ENCODE measurements at regions not wholly inside any gene's neighbourhood (a gene's known extent, or its start where the extent isn't known, plus 50 kb on each side); places are given as distances from the start of the nearest gene placed in this dataset.

- Histone ChIP-seq H3K9ac (ENCODE audit: low read length) (no peak overlapping the region), H3K36me3 (ENCODE audit: control insufficient read depth in 1 of 2, insufficient read depth in 2 of 2, low read length in 2 of 2) (no peaks in the 10 kb centered on the region), H3K4me2 (ENCODE audit: low read length) (no peak overlapping the region), H4K20me1 (ENCODE audit: insufficient read depth) (no peaks in the 10 kb centered on the region), H3K27me3 (ENCODE audit: insufficient read depth, low read length) (no peaks in the 10 kb centered on the region), H3K4me1 (ENCODE audit: control insufficient read depth in 1 of 2, insufficient read depth in 2 of 2, low read length in 2 of 2) (no peaks in the 10 kb centered on the region), H3K9me3 (ENCODE audit: control insufficient read depth in 1 of 2, insufficient read depth in 1 of 2, low read depth in 1 of 2, low read length in 2 of 2) (no peaks in the 10 kb centered on the region), H3K4me3 (replicated peaks in 1 of 2; ENCODE audit: low read depth in 1 of 2, low read length in 2 of 2) (no peak overlapping the region), H3K27ac (ENCODE audit: low read depth, low read length) (no peak overlapping the region), H3K79me2 (ENCODE audit: insufficient read depth, low read length) (no peaks in the 10 kb centered on the region), H3K9me2 (ENCODE audit: insufficient read depth) (no peaks in the 10 kb centered on the region), H2AFZ (ENCODE audit: low read depth, low read length, poor library complexity, severe bottlenecking) (no peak overlapping the region)
- DNase-seq (ENCODE audit: low read depth, low spot score) (no peak), ATAC-seq (no peak)
- ChIA-PET POLR2A (no interaction called here), RAD21 (ENCODE audit: low non-redundant PET in 1 of 2, low total read pairs in 2 of 2, uncharacterized antibody in 2 of 2, unreplicated experiment in 2 of 2) (no interaction called here), CTCF (no interaction called here)
- no TSS peak for BruUV-seq (replicated peaks)
- TF ChIP-seq FOSL1 (IDR thresholded peaks at IDR 0.05; ENCODE audit: low read depth) (no peak), POLR2AphosphoS5 (IDR thresholded peaks at IDR 0.05; ENCODE audit: low read depth, low read length) (no peak), SIN3A (IDR thresholded peaks at IDR 0.05; ENCODE audit: low read depth) (no peak), POLR2A (IDR thresholded peaks at IDR 0.05; ENCODE audit: borderline replicate concordance, extremely low read depth, insufficient read depth, insufficient read length) (no peak), ELF1 (IDR thresholded peaks at IDR 0.05; ENCODE audit: borderline replicate concordance, low read depth) (no peak), EZH2 (IDR thresholded peaks at IDR 0.05) (no peak)
- TF ChIP-seq, protein P1, sequence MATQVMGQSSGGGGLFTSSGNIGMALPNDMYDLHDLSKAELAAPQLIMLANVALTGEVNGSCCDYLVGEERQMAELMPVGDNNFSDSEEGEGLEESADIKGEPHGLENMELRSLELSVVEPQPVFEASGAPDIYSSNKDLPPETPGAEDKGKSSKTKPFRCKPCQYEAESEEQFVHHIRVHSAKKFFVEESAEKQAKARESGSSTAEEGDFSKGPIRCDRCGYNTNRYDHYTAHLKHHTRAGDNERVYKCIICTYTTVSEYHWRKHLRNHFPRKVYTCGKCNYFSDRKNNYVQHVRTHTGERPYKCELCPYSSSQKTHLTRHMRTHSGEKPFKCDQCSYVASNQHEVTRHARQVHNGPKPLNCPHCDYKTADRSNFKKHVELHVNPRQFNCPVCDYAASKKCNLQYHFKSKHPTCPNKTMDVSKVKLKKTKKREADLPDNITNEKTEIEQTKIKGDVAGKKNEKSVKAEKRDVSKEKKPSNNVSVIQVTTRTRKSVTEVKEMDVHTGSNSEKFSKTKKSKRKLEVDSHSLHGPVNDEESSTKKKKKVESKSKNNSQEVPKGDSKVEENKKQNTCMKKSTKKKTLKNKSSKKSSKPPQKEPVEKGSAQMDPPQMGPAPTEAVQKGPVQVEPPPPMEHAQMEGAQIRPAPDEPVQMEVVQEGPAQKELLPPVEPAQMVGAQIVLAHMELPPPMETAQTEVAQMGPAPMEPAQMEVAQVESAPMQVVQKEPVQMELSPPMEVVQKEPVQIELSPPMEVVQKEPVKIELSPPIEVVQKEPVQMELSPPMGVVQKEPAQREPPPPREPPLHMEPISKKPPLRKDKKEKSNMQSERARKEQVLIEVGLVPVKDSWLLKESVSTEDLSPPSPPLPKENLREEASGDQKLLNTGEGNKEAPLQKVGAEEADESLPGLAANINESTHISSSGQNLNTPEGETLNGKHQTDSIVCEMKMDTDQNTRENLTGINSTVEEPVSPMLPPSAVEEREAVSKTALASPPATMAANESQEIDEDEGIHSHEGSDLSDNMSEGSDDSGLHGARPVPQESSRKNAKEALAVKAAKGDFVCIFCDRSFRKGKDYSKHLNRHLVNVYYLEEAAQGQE (IDR thresholded peaks at IDR 0.05; ENCODE audit: low read depth), result no peak
- intact Hi-C loops (cut with micrococcal nuclease), result no loop called here
Measured at GRCh38 chr15:53115563-53115962, 325.4 kb upstream of the ONECUT1 start.

GRCh38 chr15:53114960-53115359, 324.8 kb upstream of the ONECUT1 start:
- Histone ChIP-seq H3K4me2 (ENCODE audit: low read length) (no peak overlapping the region), H2AFZ (ENCODE audit: low read depth, low read length, poor library complexity, severe bottlenecking) (no peak overlapping the region), H3K27me3 (ENCODE audit: insufficient read depth, low read length) (no peaks in the 10 kb centered on the region), H3K9me2 (ENCODE audit: insufficient read depth) (no peaks in the 10 kb centered on the region), H3K4me3 (replicated peaks in 1 of 2; ENCODE audit: low read depth in 1 of 2, low read length in 2 of 2) (no peak overlapping the region), H3K27ac (ENCODE audit: low read depth, low read length) (no peak overlapping the region), H3K4me1 (ENCODE audit: control insufficient read depth in 1 of 2, insufficient read depth in 2 of 2, low read length in 2 of 2) (no peaks in the 10 kb centered on the region), H3K9ac (ENCODE audit: low read length) (no peak overlapping the region), H3K79me2 (ENCODE audit: insufficient read depth, low read length) (no peaks in the 10 kb centered on the region), H4K20me1 (ENCODE audit: insufficient read depth) (no peaks in the 10 kb centered on the region), H3K36me3 (ENCODE audit: control insufficient read depth in 1 of 2, insufficient read depth in 2 of 2, low read length in 2 of 2) (no peaks in the 10 kb centered on the region), H3K9me3 (ENCODE audit: control insufficient read depth in 1 of 2, insufficient read depth in 1 of 2, low read depth in 1 of 2, low read length in 2 of 2) (no peaks in the 10 kb centered on the region)
- ATAC-seq (no peak), DNase-seq (ENCODE audit: low read depth, low spot score) (no peak)
- intact Hi-C loops (cut with micrococcal nuclease), result no loop called here
- CTCF ChIA-PET, result no interaction called here
- RAD21 ChIA-PET (ENCODE audit: low non-redundant PET in 1 of 2, low total read pairs in 2 of 2, uncharacterized antibody in 2 of 2, unreplicated experiment in 2 of 2), result no interaction called here
- POLR2A ChIA-PET, result no interaction called here
- BruUV-seq (replicated peaks), result no TSS peak
- TF ChIP-seq, protein P2, sequence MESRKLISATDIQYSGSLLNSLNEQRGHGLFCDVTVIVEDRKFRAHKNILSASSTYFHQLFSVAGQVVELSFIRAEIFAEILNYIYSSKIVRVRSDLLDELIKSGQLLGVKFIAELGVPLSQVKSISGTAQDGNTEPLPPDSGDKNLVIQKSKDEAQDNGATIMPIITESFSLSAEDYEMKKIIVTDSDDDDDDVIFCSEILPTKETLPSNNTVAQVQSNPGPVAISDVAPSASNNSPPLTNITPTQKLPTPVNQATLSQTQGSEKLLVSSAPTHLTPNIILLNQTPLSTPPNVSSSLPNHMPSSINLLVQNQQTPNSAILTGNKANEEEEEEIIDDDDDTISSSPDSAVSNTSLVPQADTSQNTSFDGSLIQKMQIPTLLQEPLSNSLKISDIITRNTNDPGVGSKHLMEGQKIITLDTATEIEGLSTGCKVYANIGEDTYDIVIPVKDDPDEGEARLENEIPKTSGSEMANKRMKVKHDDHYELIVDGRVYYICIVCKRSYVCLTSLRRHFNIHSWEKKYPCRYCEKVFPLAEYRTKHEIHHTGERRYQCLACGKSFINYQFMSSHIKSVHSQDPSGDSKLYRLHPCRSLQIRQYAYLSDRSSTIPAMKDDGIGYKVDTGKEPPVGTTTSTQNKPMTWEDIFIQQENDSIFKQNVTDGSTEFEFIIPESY (IDR thresholded peaks at IDR 0.05; ENCODE audit: extremely low read depth, insufficient replicate concordance, low read length), result no peak
- TF ChIP-seq SRF (IDR thresholded peaks at IDR 0.05; ENCODE audit: low read depth) (no peak), TCF7L2 (IDR thresholded peaks at IDR 0.05; ENCODE audit: borderline replicate concordance, extremely low read depth, insufficient read depth, insufficient read length) (no peak), EZH2phosphoT487 (IDR thresholded peaks at IDR 0.05; ENCODE audit: borderline replicate concordance) (no peak), CBX3 (IDR thresholded peaks at IDR 0.05; ENCODE audit: low read depth) (no peak), CTCF (IDR thresholded peaks at IDR 0.05 in 2 of 3, conservative IDR thresholded peaks at IDR 0.05 in 1 of 3; ENCODE audit: borderline replicate concordance in 1 of 3, insufficient read depth in 1 of 3, low read depth in 2 of 3, low read length in 2 of 3) (no peak), JUND (IDR thresholded peaks at IDR 0.05) (no peak), RAD21 (IDR thresholded peaks at IDR 0.05; ENCODE audit: low read depth) (no peak), ZFX (IDR thresholded peaks at IDR 0.05) (no peak)
